ENCODE measurements at regions not wholly inside any gene's neighbourhood (a gene's known extent, or its start where the extent isn't known, plus 50 kb on each side); places are given as distances from the start of the nearest gene placed in this dataset.

GRCh38 chr2:139946690-139947089 is 1166.5 kb upstream of the NXPH2 start:
- DNase-seq (ENCODE audit: low spot score): no peak

- no peak for DNase-seq (ENCODE audit: low spot score)
These were observed 1160.5 kb upstream of the NXPH2 start for GRCh38 chr2:139940686-139941085.

GRCh38 chr2:139925903-139926302 is 1145.7 kb upstream of the NXPH2 start:
- DNase-seq (ENCODE audit: low spot score): no peak

- DNase-seq (ENCODE audit: low spot score): no peak
These were observed 1143.9 kb upstream of the NXPH2 start for GRCh38 chr2:139924070-139924469.

GRCh38 chr2:139918982-139919381 is 1138.8 kb upstream of the NXPH2 start:
- DNase-seq (ENCODE audit: low spot score): no peak

GRCh38 chr2:139917690-139918384 is 1137.6 kb upstream of the NXPH2 start:
- DNase-seq (ENCODE audit: low spot score): no peak

GRCh38 chr2:139916822-139917221 is 1136.6 kb upstream of the NXPH2 start:
- DNase-seq (ENCODE audit: low spot score): no peak

- DNase-seq (ENCODE audit: low spot score): no peak
These were observed 1131.0 kb upstream of the NXPH2 start for GRCh38 chr2:139911160-139911559.

- no peak for DNase-seq (ENCODE audit: low spot score)
These were observed 1128.9 kb upstream of the NXPH2 start for GRCh38 chr2:139909136-139909535.

GRCh38 chr2:139905624-139906023 is 1125.4 kb upstream of the NXPH2 start:
- no peak for DNase-seq (ENCODE audit: low spot score)

GRCh38 chr2:139891636-139892035 is 1111.4 kb upstream of the NXPH2 start:
- DNase-seq (ENCODE audit: low spot score): no peak

GRCh38 chr2:139885921-139886498 is 1105.8 kb upstream of the NXPH2 start:
- no peak for DNase-seq (ENCODE audit: low spot score)

GRCh38 chr2:139876964-139877363 is 1096.8 kb upstream of the NXPH2 start:
- no peak for DNase-seq (ENCODE audit: low spot score)

- DNase-seq (ENCODE audit: low spot score): no peak
These were observed 1096.1 kb upstream of the NXPH2 start for GRCh38 chr2:139876321-139876720.

- no peak for DNase-seq (ENCODE audit: low spot score)
These were observed 1092.3 kb upstream of the NXPH2 start for GRCh38 chr2:139872503-139872902.

- DNase-seq (ENCODE audit: low spot score): no peak
These were observed 1091.8 kb upstream of the NXPH2 start for GRCh38 chr2:139872032-139872431.

- no peak for DNase-seq (ENCODE audit: low spot score)
These were observed 1087.5 kb upstream of the NXPH2 start for GRCh38 chr2:139867601-139868226.

- no peak for DNase-seq (ENCODE audit: low spot score)
These were observed 1084.7 kb upstream of the NXPH2 start for GRCh38 chr2:139864821-139865302.

GRCh38 chr2:139854769-139855483 is 1074.7 kb upstream of the NXPH2 start:
- no peak for DNase-seq (ENCODE audit: low spot score)

- no peak for DNase-seq (ENCODE audit: low spot score)
These were observed 1070.2 kb upstream of the NXPH2 start for GRCh38 chr2:139850254-139850890.

GRCh38 chr2:139836769-139837168 is 1056.6 kb upstream of the NXPH2 start:
- no peak for DNase-seq (ENCODE audit: low spot score)

GRCh38 chr2:139835101-139835500 is 1054.9 kb upstream of the NXPH2 start:
- DNase-seq (ENCODE audit: low spot score): no peak
